HCT116 (cell line): ENCODE measurements at regions not wholly inside any gene's neighbourhood (a gene's known extent, or its start where the extent isn't known, plus 50 kb on each side); places are given as distances from the start of the nearest gene placed in this dataset.

Source experiments
- ATAC-seq: fragments of 200-7000 bp; cut with Tn5 transposase; 2 replicates; pipeline ENCODE4 v1.9.1; 2020; ENCODE audit warnings: mild to moderate bottlenecking, moderate library complexity
- BruUV-seq: library from RNA; stranded (reverse); fragments of 400-500 nt; replicated peaks from 2 replicates; lab custom pipeline; 2021; lab: Mats Ljungman, UMichigan
- CTCF ChIA-PET: fragments of 300-600 bp; sonication (Branson Sonifier 250); formaldehyde crosslinking; loops from one replicate; lab custom pipeline; 2021; ENCODE audit warnings: antibody characterized with exemption; lab: Charles Lee
- POLR2A ChIA-PET: fragments of 300-600, 350-600 bp; sonication (Branson Sonifier 250); formaldehyde crosslinking; loops from one replicate; lab custom pipeline; 2021; ENCODE audit warnings: antibody characterized with exemption; lab: Charles Lee
- RAD21 ChIA-PET, 2 experiments: fragments of 300-600 bp; sonication (Branson Sonifier 250); formaldehyde crosslinking; loops; one replicate each; lab custom pipeline; 2023; ENCODE audit warnings: low total read pairs in 2 of 2; ENCODE audit not compliant: uncharacterized antibody in 2 of 2, unreplicated experiment in 2 of 2, low non-redundant PET in 1 of 2; lab: Charles Lee
- DNase-seq: peaks from one replicate; pipeline ENCODE4 v3.0.0-alpha.2; 2010; ENCODE audit warnings: low read depth, low spot score
- H2AFZ ChIP-seq: fragments of 200-600 bp; shearing (Covaris generic), sonication (generic); 2 replicates; pipeline ENCODE4 v1.6.1; 2017; ENCODE audit warnings: low read depth, mixed run types, mixed read lengths, antibody characterized with exemption, low read length; ENCODE audit not compliant: poor library complexity, severe bottlenecking
- H3K27ac ChIP-seq: 2 replicates; pipeline ENCODE4 v1.5.1; 2012; ENCODE audit warnings: low read depth, low read length
- H3K27me3 ChIP-seq: fragments of 200-600 bp; sonication (generic); 2 replicates; pipeline ENCODE4 v1.6.1; 2016; ENCODE audit warnings: mixed run types, low read length, mixed read lengths; ENCODE audit not compliant: insufficient read depth
- H3K36me3 ChIP-seq, 2 experiments: fragments of 200-500 bp in 1 of 2; fragments of 200-600 bp in 1 of 2; sonication (Bioruptor generic) in 1 of 2; sonication (generic) in 1 of 2; 2 replicates each; pipeline versions ENCODE4 v1.5.1 to v1.6.1; 2014 to 2016; ENCODE audit warnings: low read length in 2 of 2, inconsistent platforms in 1 of 2, mixed read lengths in 1 of 2, mixed run types in 1 of 2; ENCODE audit not compliant: insufficient read depth in 2 of 2, control insufficient read depth in 1 of 2
- H3K4me1 ChIP-seq, 2 experiments: fragments of 200-600 bp in 1 of 2; sonication (generic) in 1 of 2; 2 replicates each; pipeline versions ENCODE4 v1.5.1 to v1.6.1; 2012 to 2017; ENCODE audit warnings: low read length in 2 of 2, inconsistent platforms in 1 of 2, mild to moderate bottlenecking in 1 of 2, mixed read lengths in 1 of 2, mixed run types in 1 of 2, moderate library complexity in 1 of 2; ENCODE audit not compliant: insufficient read depth in 2 of 2, control insufficient read depth in 1 of 2
- H3K4me2 ChIP-seq: fragments of 200-600 bp; sonication (generic); 2 replicates; pipeline ENCODE4 v1.6.1; 2017; ENCODE audit warnings: mixed run types, low read length, mixed read lengths
- H3K4me3 ChIP-seq, 2 experiments: fragments of 200-600 bp in 1 of 2; sonication (generic) in 1 of 2; replicated peaks in 1 of 2; 2 replicates each; pipeline ENCODE4 v1.5.1; 2011 to 2016; ENCODE audit warnings: low read length in 2 of 2, control low read depth in 1 of 2, low read depth in 1 of 2, mild to moderate bottlenecking in 1 of 2, mixed read lengths in 1 of 2, mixed run types in 1 of 2
- H3K79me2 ChIP-seq: fragments of 200-600 bp; sonication (generic); 2 replicates; pipeline ENCODE4 v1.6.1; 2017; ENCODE audit warnings: mild to moderate bottlenecking, mixed run types, low read length, moderate library complexity, mixed read lengths; ENCODE audit not compliant: insufficient read depth
- H3K9ac ChIP-seq: fragments of 200-600 bp; sonication (generic); 2 replicates; pipeline ENCODE4 v1.6.1; 2016; ENCODE audit warnings: low read length, mixed read lengths
- H3K9me2 ChIP-seq: fragments of 200-600 bp; sonication (generic), shearing (Covaris generic); 2 replicates; pipeline ENCODE4 v1.6.1; 2017; ENCODE audit warnings: mixed run types, mild to moderate bottlenecking, moderate library complexity; ENCODE audit not compliant: insufficient read depth
- H3K9me3 ChIP-seq, 2 experiments: fragments of 200-500 bp in 1 of 2; fragments of 200-600 bp in 1 of 2; sonication (Bioruptor generic) in 1 of 2; sonication (generic) in 1 of 2; 2 replicates each; pipeline ENCODE4 v1.6.1; 2014 to 2017; ENCODE audit warnings: low read length in 2 of 2, mixed read lengths in 2 of 2, inconsistent platforms in 1 of 2, low read depth in 1 of 2, mild to moderate bottlenecking in 1 of 2, mixed run types in 1 of 2, moderate library complexity in 1 of 2; ENCODE audit not compliant: control insufficient read depth in 1 of 2, insufficient read depth in 1 of 2
- H4K20me1 ChIP-seq: fragments of 200-600 bp; sonication (generic), shearing (Covaris generic); 2 replicates; pipeline ENCODE4 v1.6.1; 2017; ENCODE audit warnings: mixed run types, mild to moderate bottlenecking, moderate library complexity; ENCODE audit not compliant: insufficient read depth
- ATF3 ChIP-seq: IDR thresholded peaks from 2 replicates; pipeline ENCODE4 v1.6.1; 2012
- CEBPB ChIP-seq: IDR thresholded peaks from 2 replicates; pipeline ENCODE4 v1.6.1; 2012; ENCODE audit warnings: low read depth
- CTCF ChIP-seq, 3 experiments: fragments of 200-600 bp in 1 of 3; sonication (generic) in 1 of 3; IDR thresholded peaks in 2 of 3; conservative IDR thresholded peaks in 1 of 3; 2 replicates each; pipeline ENCODE4 v1.5.1; 2012 to 2017; ENCODE audit warnings: low read depth in 2 of 3, low read length in 2 of 3, antibody characterized with exemption in 1 of 3, borderline replicate concordance in 1 of 3, control low read depth in 1 of 3, mild to moderate bottlenecking in 1 of 3, mixed read lengths in 1 of 3, mixed run types in 1 of 3, moderate library complexity in 1 of 3; ENCODE audit not compliant: insufficient read depth in 1 of 3
- EGR1 ChIP-seq: IDR thresholded peaks from 2 replicates; pipeline ENCODE4 v1.6.1; 2012; ENCODE audit warnings: low read depth
- EZH2phosphoT487 ChIP-seq: fragments of 200-600 bp; IDR thresholded peaks from 2 replicates; pipeline ENCODE4 v1.6.1; 2018; ENCODE audit warnings: antibody characterized with exemption, borderline replicate concordance
- FOSL1 ChIP-seq: IDR thresholded peaks from 2 replicates; pipeline ENCODE4 v1.6.1; 2012; ENCODE audit warnings: low read depth
- JUND ChIP-seq: IDR thresholded peaks from 2 replicates; pipeline ENCODE4 v1.6.1; 2012
- MAX ChIP-seq: IDR thresholded peaks from 2 replicates; pipeline ENCODE4 v1.6.1; 2012
- POLR2A ChIP-seq: IDR thresholded peaks from 2 replicates; pipeline ENCODE4 v1.7.0; 2011; ENCODE audit warnings: borderline replicate concordance; ENCODE audit not compliant: insufficient read depth, insufficient read length; ENCODE audit errors: extremely low read depth
- POLR2AphosphoS5 ChIP-seq: IDR thresholded peaks from 2 replicates; pipeline ENCODE4 v1.6.1; 2011; ENCODE audit warnings: mild to moderate bottlenecking, low read depth, low read length, moderate library complexity
- REST ChIP-seq: IDR thresholded peaks from 2 replicates; pipeline ENCODE4 v1.6.1; 2012; ENCODE audit warnings: low read depth
- SIN3A ChIP-seq: IDR thresholded peaks from 2 replicates; pipeline ENCODE4 v1.6.1; 2012; ENCODE audit warnings: low read depth
- SP1 ChIP-seq: IDR thresholded peaks from 2 replicates; pipeline ENCODE4 v1.6.1; 2012; ENCODE audit warnings: low read depth
- SRF ChIP-seq: IDR thresholded peaks from 2 replicates; pipeline ENCODE4 v1.6.1; 2012; ENCODE audit warnings: low read depth
- TCF7L2 ChIP-seq: IDR thresholded peaks from 2 replicates; pipeline ENCODE4 v1.7.0; 2011; ENCODE audit warnings: borderline replicate concordance, inconsistent platforms; ENCODE audit not compliant: insufficient read depth, insufficient read length; ENCODE audit errors: extremely low read depth
- YY1 ChIP-seq: IDR thresholded peaks from 2 replicates; pipeline ENCODE4 v1.6.1; 2011; ENCODE audit warnings: low read length, low read depth, moderate library complexity, mild to moderate bottlenecking; ENCODE audit not compliant: insufficient replicate concordance; ENCODE audit errors: extremely low read depth
- ZBTB33 ChIP-seq: IDR thresholded peaks from 2 replicates; pipeline ENCODE4 v1.6.1; 2011; ENCODE audit warnings: mild to moderate bottlenecking, low read length, moderate library complexity; ENCODE audit not compliant: insufficient replicate concordance; ENCODE audit errors: extremely low read depth
- intact Hi-C: fragments of 100-400 bp; cut with micrococcal nuclease; formaldehyde crosslinking; loops from 2 replicates; pipeline ENCODE4 v1.10.0; 2022

GRCh38 chr4:1534095-1534872, 128.0 kb upstream of the NKX1-1 start:
- Histone ChIP-seq H3K27me3 (peaks cover 8% of the 10 kb centered on the region; the same call in 1 of the 2 replicates), H3K36me3 (no peaks in the 10 kb centered on the region), H3K27ac (no peak overlapping the region), H3K9me3 (no peaks in the 10 kb centered on the region), H4K20me1 (no peaks in the 10 kb centered on the region), H3K79me2 (no peaks in the 10 kb centered on the region), H3K4me2 (no peak overlapping the region), H3K4me3 (no peak overlapping the region), H3K9ac (no peak overlapping the region), H3K9me2 (no peaks in the 10 kb centered on the region), H3K4me1 (no peaks in the 10 kb centered on the region), H2AFZ (no peak overlapping the region)
- BruUV-seq, result no TSS peak
- intact Hi-C loops, result no loop called here
- TF ChIP-seq SP1, result no peak
- no peak for TF ChIP-seq CTCF (IDR thresholded peaks at IDR 0.05 in 2 of 3, conservative IDR thresholded peaks at IDR 0.05 in 1 of 3; ENCODE audit: borderline replicate concordance in 1 of 3, insufficient read depth in 1 of 3, low read depth in 2 of 3, low read length in 2 of 3)
- no peak for TF ChIP-seq YY1
- TF ChIP-seq CEBPB, result no peak
- TF ChIP-seq SIN3A, result no peak
- TF ChIP-seq POLR2AphosphoS5, result no peak
- no peak for TF ChIP-seq ZBTB33
- TF ChIP-seq TCF7L2, result no peak
- TF ChIP-seq EZH2phosphoT487, result no peak
- TF ChIP-seq JUND, result no peak
- no peak for TF ChIP-seq SRF
- no peak for TF ChIP-seq REST
- no peak for TF ChIP-seq MAX
- no peak for TF ChIP-seq EGR1
- no peak for TF ChIP-seq ATF3
- TF ChIP-seq FOSL1, result no peak
- TF ChIP-seq POLR2A, result no peak
- ChIA-PET RAD21 (no interaction called here), POLR2A (no interaction called here), CTCF (no interaction called here)
- no peak for DNase-seq
- ATAC-seq, result no peak
